GM23338 (cell line): ENCODE measurements at regions not wholly inside any gene's neighbourhood (a gene's known extent, or its start where the extent isn't known, plus 50 kb on each side); places are given as distances from the start of the nearest gene placed in this dataset.

Experiments
- ATAC-seq: fragments of 200-7000 bp; cut with Tn5 transposase; 3 replicates; pipeline ENCODE4 v1.9.1; 2020
- DNase-seq: peaks from one replicate; pipeline ENCODE4 v3.0.0-alpha.2; 2015; ENCODE audit warnings: low spot score
- H2AFZ ChIP-seq: fragments of 200-600 bp; sonication (generic); 2 replicates; pipeline ENCODE4 v1.8.0; 2016; ENCODE audit warnings: antibody characterized with exemption, mild to moderate bottlenecking, moderate library complexity
- H3F3A ChIP-seq: fragments of 200-600 bp; sonication (generic); replicated peaks from 2 replicates; pipeline ENCODE4 v1.8.0; 2017; ENCODE audit warnings: antibody characterized with exemption, mixed run types, low read depth
- H3K27ac ChIP-seq: fragments of 200-600 bp; sonication (generic); 2 replicates; pipeline ENCODE4 v1.6.1; 2016; ENCODE audit warnings: low read depth
- H3K27me3 ChIP-seq: fragments of 200-600 bp; sonication (generic); 2 replicates; pipeline ENCODE4 v1.8.0; 2016; ENCODE audit warnings: mild to moderate bottlenecking, mixed run types, moderate library complexity; ENCODE audit not compliant: insufficient read depth
- H3K36me3 ChIP-seq: fragments of 200-600 bp; sonication (generic); 2 replicates; pipeline ENCODE4 v1.8.0; 2016; ENCODE audit warnings: mild to moderate bottlenecking; ENCODE audit not compliant: insufficient read depth
- H3K4me1 ChIP-seq: fragments of 200-600 bp; sonication (generic); 2 replicates; pipeline ENCODE4 v1.8.0; 2016; ENCODE audit warnings: mild to moderate bottlenecking, moderate library complexity; ENCODE audit not compliant: insufficient read depth
- H3K4me2 ChIP-seq: fragments of 200-600 bp; sonication (generic); 2 replicates; pipeline ENCODE4 v1.7.1; 2017; ENCODE audit warnings: mixed run types
- H3K4me3 ChIP-seq: fragments of 200-600 bp; sonication (generic); 2 replicates; pipeline ENCODE4 v1.6.1; 2016; ENCODE audit warnings: mixed run types
- H3K79me2 ChIP-seq: fragments of 200-600 bp; sonication (generic); replicated peaks from 2 replicates; pipeline ENCODE4 v1.8.0; 2017; ENCODE audit warnings: mild to moderate bottlenecking; ENCODE audit not compliant: insufficient read depth
- H3K9me2 ChIP-seq: fragments of 200-600 bp; sonication (generic); 2 replicates; pipeline ENCODE4 v1.8.0; 2017; ENCODE audit not compliant: insufficient read depth
- H4K20me1 ChIP-seq: fragments of 200-600 bp; sonication (generic); replicated peaks from 2 replicates; pipeline ENCODE4 v1.8.0; 2017; ENCODE audit warnings: mild to moderate bottlenecking; ENCODE audit not compliant: insufficient read depth
- H3K27ac Mint-ChIP-seq: 2 replicates; pipeline ENCODE4 v1.8.0; 2020; ENCODE audit warnings: inconsistent platforms, mild to moderate bottlenecking, moderate library complexity, mixed read lengths
- H3K27me3 Mint-ChIP-seq: 3 replicates; pipeline ENCODE4 v1.8.0; 2022; ENCODE audit warnings: low read depth, mild to moderate bottlenecking, moderate library complexity, mixed read lengths, inconsistent platforms; ENCODE audit not compliant: insufficient read depth, poor library complexity
- H3K36me3 Mint-ChIP-seq: 3 replicates; pipeline ENCODE4 v1.8.0; 2021; ENCODE audit warnings: low read depth, mild to moderate bottlenecking, inconsistent platforms, moderate library complexity, mixed read lengths
- H3K4me1 Mint-ChIP-seq: 3 replicates; pipeline ENCODE4 v1.8.0; 2020; ENCODE audit warnings: mild to moderate bottlenecking, inconsistent platforms, mixed read lengths
- H3K4me3 Mint-ChIP-seq: 3 replicates; pipeline ENCODE4 v1.8.0; 2021; ENCODE audit warnings: moderate library complexity, mild to moderate bottlenecking, inconsistent platforms, mixed read lengths
- H3K9me3 Mint-ChIP-seq: 3 replicates; pipeline ENCODE4 v1.8.0; 2020; ENCODE audit warnings: moderate library complexity, mild to moderate bottlenecking, inconsistent platforms, mixed read lengths
- CTCF ChIP-seq, 2 experiments: fragments of 200-600 bp in 1 of 2; sonication (generic) in 1 of 2; conservative IDR thresholded peaks; 2 replicates each; pipeline versions ENCODE4 v1.5.1 to v1.6.1; 2016 to 2017; ENCODE audit warnings: antibody characterized with exemption in 2 of 2, low read depth in 2 of 2, mild to moderate bottlenecking in 2 of 2, moderate library complexity in 1 of 2
- EZH2 ChIP-seq: fragments of 200-600 bp; sonication (generic); IDR thresholded peaks from one replicate; pipeline ENCODE4 v1.8.0; 2017; ENCODE audit warnings: antibody characterized with exemption, mild to moderate bottlenecking, low read depth; ENCODE audit not compliant: unreplicated experiment
- JUNB ChIP-seq: IDR thresholded peaks from one replicate; pipeline ENCODE4 v1.6.1; 2016; ENCODE audit warnings: antibody characterized with exemption; ENCODE audit not compliant: unreplicated experiment
- NANOG ChIP-seq: IDR thresholded peaks from 2 replicates; pipeline ENCODE4 v1.6.1; 2016; ENCODE audit warnings: antibody characterized with exemption, borderline replicate concordance
- STAT1 ChIP-seq: IDR thresholded peaks from one replicate; pipeline ENCODE4 v1.6.1; 2016; ENCODE audit warnings: antibody characterized with exemption; ENCODE audit not compliant: unreplicated experiment
- ZNF462 ChIP-seq: fragments of 250-450 bp; sonication (Bioruptor Pico); IDR thresholded peaks from 2 replicates; pipeline ENCODE4 v1.5.0; 2020; ENCODE audit warnings: mild to moderate bottlenecking, moderate library complexity

- TF ChIP-seq ZNF462 (CRISPR knock-in tag), result no peak
- no peak for TF ChIP-seq JUNB
- TF ChIP-seq EZH2, result no peak
- TF ChIP-seq STAT1, result no peak
- TF ChIP-seq NANOG, result no peak
These were observed 57.6 kb upstream of the BEGAIN start (continued) for GRCh38 chr14:100644784-100645183.

GRCh38 chr14:100645196-100645981, 58.2 kb upstream of the BEGAIN start:
- H3K9me2 ChIP-seq, result no peaks in the 10 kb centered on the region
- H3K36me3 ChIP-seq, result no peaks in the 10 kb centered on the region
- no peaks in the 10 kb centered on the region for H3K36me3 Mint-ChIP-seq
- H3K9me3 Mint-ChIP-seq, result no peaks in the 10 kb centered on the region; the same call in 2 of the 3 replicates
- H3K4me1 ChIP-seq, result peaks cover 10% of the 10 kb centered on the region
- H3K4me3 Mint-ChIP-seq, result peak overlapping the region; percentile 51
- no peaks in the 10 kb centered on the region for H3K79me2 ChIP-seq
- H4K20me1 ChIP-seq, result no peaks in the 10 kb centered on the region
- no peaks in the 10 kb centered on the region for H3K27me3 Mint-ChIP-seq
- peak; percentile 97 for DNase-seq
- peak overlapping the region; percentile 45 for H3K4me3 ChIP-seq
- ATAC-seq, result peak; percentile 98
- no peak overlapping the region for H3K27ac ChIP-seq
- H3K4me1 Mint-ChIP-seq, result peaks cover 9% of the 10 kb centered on the region
- no peak overlapping the region for H3K27ac Mint-ChIP-seq
- no peaks in the 10 kb centered on the region for H3K27me3 ChIP-seq
- TF ChIP-seq CTCF (conservative IDR thresholded peaks at IDR 0.05; ENCODE audit: low read depth in 2 of 2), result peak; percentile 75 to 94
- no peak for TF ChIP-seq EZH2
- H2AFZ ChIP-seq, result peak overlapping the region; percentile 89
- H3F3A ChIP-seq, result no peaks in the 10 kb centered on the region
- peak overlapping the region; percentile 68; the same call in 1 of the 2 replicates for H3K4me2 ChIP-seq
